ENCODE measurements at regions not wholly inside any gene's neighbourhood (a gene's known extent, or its start where the extent isn't known, plus 50 kb on each side); places are given as distances from the start of the nearest gene placed in this dataset.
"Not testable (repeated sequence)": the region's sequence is repeated elsewhere in the genome, so short reads cannot be mapped to it uniquely, and the experiment has no call there.

GRCh38 chrX:120753413-120754251, 122.0 kb downstream of the CT47B1 start:
- no peak for DNase-seq (ENCODE audit: low spot score)

GRCh38 chrX:120752431-120753082, 122.7 kb upstream of the C1GALT1C1 start:
- DNase-seq (ENCODE audit: low spot score) = no peak

- no peak for DNase-seq (ENCODE audit: low spot score)
Observed at GRCh38 chrX:120751683-120752082, 121.8 kb upstream of the C1GALT1C1 start.

- DNase-seq (ENCODE audit: low spot score) = no peak
Observed at GRCh38 chrX:120750381-120750780, 120.5 kb upstream of the C1GALT1C1 start.

- DNase-seq (ENCODE audit: low spot score) = no peak
Observed at GRCh38 chrX:120749141-120749846, 119.4 kb upstream of the C1GALT1C1 start.

- no peak for DNase-seq (ENCODE audit: low spot score)
Observed at GRCh38 chrX:120746153-120746552, 116.3 kb upstream of the C1GALT1C1 start.

- no peak for DNase-seq (ENCODE audit: low spot score)
Observed at GRCh38 chrX:120742946-120743665, 113.3 kb upstream of the C1GALT1C1 start.

GRCh38 chrX:120741452-120741851, 111.6 kb upstream of the C1GALT1C1 start:
- no peak for DNase-seq (ENCODE audit: low spot score)

GRCh38 chrX:120740072-120740471, 110.2 kb upstream of the C1GALT1C1 start:
- no peak for DNase-seq (ENCODE audit: low spot score)

- DNase-seq (ENCODE audit: low spot score) = no peak
Observed at GRCh38 chrX:120739300-120739699, 109.4 kb upstream of the C1GALT1C1 start.

- DNase-seq (ENCODE audit: low spot score) = no peak
Observed at GRCh38 chrX:120736989-120737388, 107.1 kb upstream of the C1GALT1C1 start.

- DNase-seq (ENCODE audit: low spot score) = no peak
Observed at GRCh38 chrX:120735966-120736365, 106.1 kb upstream of the C1GALT1C1 start.

GRCh38 chrX:120732879-120733278, 103.0 kb upstream of the C1GALT1C1 start:
- DNase-seq (ENCODE audit: low spot score) = no peak

GRCh38 chrX:120732461-120732860, 102.6 kb upstream of the C1GALT1C1 start:
- no peak for DNase-seq (ENCODE audit: low spot score)

- DNase-seq (ENCODE audit: low spot score) = no peak
Observed at GRCh38 chrX:120731386-120731785, 101.5 kb upstream of the C1GALT1C1 start.

GRCh38 chrX:120729506-120730255, 99.8 kb upstream of the C1GALT1C1 start:
- DNase-seq (ENCODE audit: low spot score) = not testable (repeated sequence)

GRCh38 chrX:120727911-120728310, 98.1 kb upstream of the C1GALT1C1 start:
- DNase-seq (ENCODE audit: low spot score) = no peak

GRCh38 chrX:120727452-120727851, 97.6 kb upstream of the C1GALT1C1 start:
- no peak for DNase-seq (ENCODE audit: low spot score)

- DNase-seq (ENCODE audit: low spot score) = no peak
Observed at GRCh38 chrX:120726294-120726693, 96.4 kb upstream of the C1GALT1C1 start.

- no peak for DNase-seq (ENCODE audit: low spot score)
Observed at GRCh38 chrX:120725874-120726273, 96.0 kb upstream of the C1GALT1C1 start.

- no peak for DNase-seq (ENCODE audit: low spot score)
Observed at GRCh38 chrX:120719622-120720021, 89.8 kb upstream of the C1GALT1C1 start.
